GM12878 (cell line): ENCODE measurements at regions not wholly inside any gene's neighbourhood (a gene's known extent, or its start where the extent isn't known, plus 50 kb on each side); places are given as distances from the start of the nearest gene placed in this dataset.
"Not testable (repeated sequence)": the region's sequence is repeated elsewhere in the genome, so short reads cannot be mapped to it uniquely, and the experiment has no call there.

ENCODE experiments used
- CHD2 ChIP-seq: IDR thresholded peaks from 2 replicates; pipeline ENCODE4 v1.6.1; 2011; ENCODE audit warnings: low read depth, low read length, improper control_type of control experiment, borderline replicate concordance
- EGR1 ChIP-seq, 2 experiments: IDR thresholded peaks; 1 replicate in 1 of 2; 2 replicates in 1 of 2; pipeline ENCODE4 v1.6.1; 2011 to 2012; ENCODE audit warnings: low read depth in 2 of 2, low read length in 2 of 2, borderline replicate concordance in 1 of 2, mild to moderate bottlenecking in 1 of 2, moderate library complexity in 1 of 2
- FOXK2 ChIP-seq: fragments of 450-650 bp; IDR thresholded peaks from 2 replicates; pipeline ENCODE4 v1.6.1; 2017; ENCODE audit warnings: mild to moderate bottlenecking, moderate library complexity
- MYC ChIP-seq: IDR thresholded peaks from 2 replicates; pipeline ENCODE4 v1.6.1; 2011; ENCODE audit warnings: mild to moderate bottlenecking, low read length, moderate library complexity, inconsistent platforms; ENCODE audit not compliant: insufficient read depth, insufficient replicate concordance, insufficient read length, severe bottlenecking
- NFYB ChIP-seq: IDR thresholded peaks from 2 replicates; pipeline ENCODE4 v1.6.1; 2011; ENCODE audit warnings: low read depth, mild to moderate bottlenecking, low read length, improper control_type of control experiment, moderate library complexity; ENCODE audit not compliant: insufficient read depth
- POLR2AphosphoS5 ChIP-seq: IDR thresholded peaks from 2 replicates; pipeline ENCODE4 v1.6.1; 2011; ENCODE audit warnings: mild to moderate bottlenecking, low read length, inconsistent platforms
- YY1 ChIP-seq: IDR thresholded peaks from 2 replicates; pipeline ENCODE4 v1.6.1; 2011; ENCODE audit warnings: low read depth, mild to moderate bottlenecking, low read length
- ZZZ3 ChIP-seq: IDR thresholded peaks from 2 replicates; pipeline ENCODE4 v1.6.1; 2011; ENCODE audit warnings: low read depth; ENCODE audit not compliant: control insufficient read depth, insufficient read length
- TF ChIP-seq, protein P1 (sequence below), 3 experiments: IDR thresholded peaks in 2 of 3; conservative IDR thresholded peaks in 1 of 3; 2 replicates each; pipeline ENCODE4 v1.5.1; 2011; ENCODE audit warnings: low read depth in 3 of 3, low read length in 3 of 3, mild to moderate bottlenecking in 3 of 3, control low read depth in 2 of 3, moderate library complexity in 2 of 3, inconsistent platforms in 1 of 3, mixed read lengths in 1 of 3; ENCODE audit not compliant: control insufficient read depth in 2 of 3, insufficient read depth in 1 of 3; ENCODE audit errors: extremely low read depth in 1 of 3

DNA sequence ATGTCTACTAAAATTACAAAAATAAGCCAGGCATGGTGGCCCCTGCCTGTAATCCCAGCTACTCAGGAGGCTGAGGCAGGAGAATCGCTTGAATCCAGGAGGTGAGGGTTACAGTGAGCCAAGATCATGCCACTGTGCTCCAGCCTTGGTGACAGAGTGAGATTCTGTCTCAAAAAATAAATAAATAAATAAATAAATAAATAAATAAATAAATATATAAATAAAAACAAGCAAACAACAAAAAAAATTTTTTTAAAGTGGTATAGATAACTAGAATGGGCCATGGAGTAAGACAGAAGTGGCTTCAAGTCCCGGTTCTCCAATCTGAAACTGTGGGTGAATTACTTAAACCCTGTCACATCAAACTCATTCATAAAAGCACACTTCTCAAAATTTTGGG is 63.0 kb upstream of the DIO2 start:
- TF ChIP-seq, protein P1, sequence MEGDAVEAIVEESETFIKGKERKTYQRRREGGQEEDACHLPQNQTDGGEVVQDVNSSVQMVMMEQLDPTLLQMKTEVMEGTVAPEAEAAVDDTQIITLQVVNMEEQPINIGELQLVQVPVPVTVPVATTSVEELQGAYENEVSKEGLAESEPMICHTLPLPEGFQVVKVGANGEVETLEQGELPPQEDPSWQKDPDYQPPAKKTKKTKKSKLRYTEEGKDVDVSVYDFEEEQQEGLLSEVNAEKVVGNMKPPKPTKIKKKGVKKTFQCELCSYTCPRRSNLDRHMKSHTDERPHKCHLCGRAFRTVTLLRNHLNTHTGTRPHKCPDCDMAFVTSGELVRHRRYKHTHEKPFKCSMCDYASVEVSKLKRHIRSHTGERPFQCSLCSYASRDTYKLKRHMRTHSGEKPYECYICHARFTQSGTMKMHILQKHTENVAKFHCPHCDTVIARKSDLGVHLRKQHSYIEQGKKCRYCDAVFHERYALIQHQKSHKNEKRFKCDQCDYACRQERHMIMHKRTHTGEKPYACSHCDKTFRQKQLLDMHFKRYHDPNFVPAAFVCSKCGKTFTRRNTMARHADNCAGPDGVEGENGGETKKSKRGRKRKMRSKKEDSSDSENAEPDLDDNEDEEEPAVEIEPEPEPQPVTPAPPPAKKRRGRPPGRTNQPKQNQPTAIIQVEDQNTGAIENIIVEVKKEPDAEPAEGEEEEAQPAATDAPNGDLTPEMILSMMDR (IDR thresholded peaks at IDR 0.05 in 2 of 3, conservative IDR thresholded peaks at IDR 0.05 in 1 of 3; ENCODE audit: control insufficient read depth in 2 of 3, extremely low read depth in 1 of 3, insufficient read depth in 1 of 3, low read depth in 3 of 3, low read length in 3 of 3) = not testable (repeated sequence)
- not testable (repeated sequence) for TF ChIP-seq EGR1 (IDR thresholded peaks at IDR 0.05; ENCODE audit: borderline replicate concordance in 1 of 2, low read depth in 2 of 2, low read length in 2 of 2); YY1; NFYB; ZZZ3; MYC; POLR2AphosphoS5; CHD2; FOXK2
